ENCODE measurements at regions not wholly inside any gene's neighbourhood (a gene's known extent, or its start where the extent isn't known, plus 50 kb on each side); places are given as distances from the start of the nearest gene placed in this dataset.

DNA sequence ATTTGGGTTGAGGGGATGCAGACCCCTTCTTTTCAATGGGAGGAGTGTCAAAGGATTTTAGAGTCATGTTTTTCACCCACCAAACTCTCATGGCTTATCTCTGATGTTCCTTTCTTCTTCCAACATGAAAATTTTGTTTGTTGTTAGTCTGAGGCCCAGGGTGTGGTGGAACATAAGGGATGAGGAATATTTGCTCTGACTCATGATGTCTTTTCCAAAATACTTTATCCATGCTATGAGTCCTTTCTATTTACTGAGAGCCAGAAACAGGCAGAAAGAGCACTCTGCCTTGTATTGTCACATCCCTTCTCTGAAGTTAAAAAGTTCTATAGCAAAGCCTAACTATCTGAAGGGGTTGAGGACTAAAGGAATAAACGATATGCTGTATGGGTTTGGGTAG lies 61.6 kb upstream of the GYPA start:
- DNase-seq (ENCODE audit: low read depth) = no peak

DNA sequence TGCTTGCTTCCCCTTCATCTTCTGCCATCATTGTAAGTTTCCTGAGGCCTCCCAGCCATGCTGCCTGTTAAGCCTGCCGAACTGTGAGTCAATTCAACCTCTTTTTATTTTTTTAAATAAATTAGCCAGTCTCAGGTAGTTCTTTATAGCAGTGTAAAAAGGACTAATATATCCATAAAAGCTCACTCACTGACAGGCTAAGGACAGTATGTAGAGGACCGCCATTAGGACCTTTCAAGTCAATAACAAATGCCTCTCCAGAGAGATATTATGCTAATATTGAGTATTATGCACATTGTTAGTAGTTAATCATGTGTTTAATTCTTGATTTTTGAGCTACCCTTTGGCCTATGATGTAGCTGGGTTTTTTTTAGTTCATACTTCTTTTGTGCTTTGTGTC lies 62.6 kb upstream of the GYPA start:
- DNase-seq (ENCODE audit: low read depth) = no peak

DNA sequence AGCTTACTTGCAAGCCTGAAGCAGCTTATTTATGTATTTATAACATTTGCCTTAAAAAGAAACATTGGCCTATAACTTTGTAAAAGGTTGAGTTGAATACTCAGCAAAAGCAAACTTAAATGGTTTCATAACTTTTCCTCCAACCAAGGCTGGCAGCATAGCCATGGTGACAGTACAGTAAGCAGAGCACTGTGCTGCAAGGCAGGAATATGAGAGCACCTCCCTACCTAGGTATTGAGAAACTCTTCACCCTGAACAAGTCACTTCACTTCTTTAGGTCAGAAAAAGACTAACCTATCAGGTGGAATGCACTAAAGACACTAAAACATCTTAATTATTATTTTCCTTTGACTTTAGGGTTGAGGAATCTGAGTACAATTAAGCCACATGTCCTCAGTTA lies 63.9 kb upstream of the GYPA start:
- peak; percentile 16 for DNase-seq (ENCODE audit: low read depth)

DNA sequence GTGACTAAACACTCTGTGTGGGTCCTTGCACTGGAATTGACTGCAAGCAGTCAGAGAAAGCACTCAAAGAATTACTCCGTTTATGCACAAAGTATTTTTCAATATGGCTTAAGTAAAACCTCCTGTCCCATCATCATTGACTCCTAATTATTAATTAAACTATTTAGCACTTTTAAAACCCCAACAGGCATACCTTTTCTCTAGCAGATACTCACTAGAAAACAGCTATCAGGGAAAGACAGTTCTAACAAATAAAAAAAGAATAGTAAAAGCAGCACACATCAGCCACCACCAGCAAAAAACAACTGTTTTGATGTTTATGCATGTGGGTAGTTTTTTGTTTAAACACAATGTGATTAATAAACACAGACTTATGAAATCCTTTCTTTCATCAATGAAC lies 66.2 kb upstream of the GYPA start:
- no peak for DNase-seq (ENCODE audit: low read depth)

DNA sequence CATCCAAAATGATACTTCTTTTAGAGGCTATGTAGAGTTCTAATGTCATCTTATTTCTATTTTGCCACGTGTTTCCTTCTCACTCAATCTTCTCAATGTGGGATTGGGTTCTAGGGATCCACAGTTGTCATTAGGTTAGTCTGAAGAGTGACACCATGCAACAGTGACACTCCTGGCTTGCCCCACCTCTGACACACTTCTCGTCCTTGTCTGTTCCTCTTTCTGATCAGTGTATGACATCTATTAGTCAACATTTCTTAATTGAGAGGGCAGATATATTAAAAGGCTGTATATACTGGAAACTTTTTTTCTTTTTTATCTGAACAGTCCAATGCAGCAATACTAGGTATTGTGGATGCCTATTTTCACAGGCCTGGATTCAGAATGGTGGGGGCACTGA lies 67.6 kb upstream of the GYPA start:
- no peak for DNase-seq (ENCODE audit: low read depth)

DNA sequence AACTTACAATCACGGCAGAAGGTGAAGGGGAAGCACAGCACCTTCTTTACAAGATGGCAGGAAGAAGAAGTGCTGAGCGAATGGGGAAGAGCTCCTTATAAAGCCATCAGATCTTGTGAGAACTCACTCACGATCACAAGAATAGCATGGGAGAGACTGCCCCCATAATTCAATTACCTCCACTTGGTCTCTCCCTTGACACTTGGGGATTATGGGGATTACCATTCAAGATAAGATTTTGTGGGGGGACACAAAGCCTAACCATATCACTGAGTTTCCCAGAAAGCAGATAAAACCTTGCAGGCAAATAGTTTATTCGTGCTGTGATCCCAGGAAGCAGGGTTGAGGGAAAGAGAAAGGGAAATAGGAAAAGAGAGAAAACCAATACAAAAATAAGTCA lies 69.0 kb upstream of the GYPA start:
- no peak for DNase-seq (ENCODE audit: low read depth)

DNA sequence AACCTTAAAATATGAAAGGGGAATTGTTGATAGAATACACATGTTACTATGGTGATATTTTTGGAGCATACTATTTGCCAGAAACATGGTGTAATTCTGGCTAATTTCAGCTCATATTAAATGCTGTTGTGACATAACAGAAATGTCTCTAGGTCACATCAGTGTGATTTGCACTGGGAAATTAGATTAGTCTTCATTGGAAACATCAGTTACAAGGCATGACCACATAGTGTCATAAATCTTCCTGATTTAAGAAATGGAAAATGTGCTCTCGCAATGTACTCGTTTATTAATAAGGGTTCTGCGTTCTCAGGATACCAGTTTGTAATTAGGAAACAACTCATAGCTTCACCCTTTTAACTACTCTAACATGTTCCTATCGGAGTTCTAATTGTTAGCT lies 72.9 kb upstream of the GYPA start:
- DNase-seq (ENCODE audit: low read depth) = no peak

DNA sequence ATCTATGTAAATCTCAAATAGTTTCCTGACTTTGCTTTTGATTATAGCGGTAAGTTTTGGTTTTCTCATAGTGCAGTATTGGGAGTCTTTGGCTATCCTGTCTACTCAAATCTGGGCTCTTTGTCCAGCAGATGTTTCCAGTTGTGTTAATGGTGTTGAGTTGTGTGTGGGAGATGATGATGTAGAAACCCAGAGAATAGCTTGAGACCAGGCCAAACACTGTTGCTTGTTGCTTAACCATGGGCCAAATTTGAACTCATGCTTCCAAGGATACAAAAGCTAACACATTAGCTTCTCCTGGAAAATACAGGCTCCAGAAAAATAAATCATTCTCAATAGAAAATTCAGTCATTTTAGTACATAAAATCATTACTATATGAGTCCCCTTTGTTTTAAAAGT lies 82.6 kb upstream of the GYPA start:
- no peak for DNase-seq (ENCODE audit: low read depth)

DNA sequence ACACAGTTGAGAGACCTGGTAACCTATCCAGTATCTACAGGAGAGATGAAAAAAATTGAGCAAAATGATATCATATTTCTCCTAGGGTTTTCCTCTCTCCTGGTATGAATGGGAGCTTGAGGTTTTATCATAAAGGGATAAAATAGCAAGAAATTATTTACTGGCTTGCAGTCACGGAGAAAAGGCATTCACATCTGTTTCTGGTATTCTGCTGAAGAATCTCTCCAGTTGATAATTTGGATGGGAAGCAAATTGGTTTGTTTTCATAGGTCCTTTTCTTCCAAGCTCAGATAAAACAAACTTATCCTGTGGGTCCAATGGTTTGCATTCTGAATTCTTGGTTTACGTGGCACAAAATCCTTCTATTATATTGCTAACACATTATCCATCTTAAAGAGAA lies 83.1 kb upstream of the GYPA start:
- DNase-seq (ENCODE audit: low read depth) = no peak

DNA sequence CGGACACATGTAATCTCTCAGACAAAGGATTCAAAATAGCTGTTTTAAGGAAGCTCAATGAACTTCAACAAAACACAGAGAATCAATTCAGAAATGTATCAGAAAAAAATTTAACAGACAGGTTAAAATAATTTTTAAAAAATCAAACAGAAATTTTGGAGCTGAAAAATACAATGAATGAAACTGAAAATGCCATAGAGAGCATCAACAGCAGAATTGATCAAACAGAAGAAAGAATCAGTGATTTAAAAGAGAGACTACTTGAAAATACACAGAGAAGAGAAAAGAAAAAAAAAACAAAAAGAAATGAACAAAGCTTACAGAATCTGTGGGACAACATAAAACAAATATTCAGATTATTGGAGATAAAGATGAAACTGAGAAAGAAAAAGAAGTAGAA lies 118.8 kb upstream of the GYPA start:
- no peak for DNase-seq (ENCODE audit: low read depth)

DNA sequence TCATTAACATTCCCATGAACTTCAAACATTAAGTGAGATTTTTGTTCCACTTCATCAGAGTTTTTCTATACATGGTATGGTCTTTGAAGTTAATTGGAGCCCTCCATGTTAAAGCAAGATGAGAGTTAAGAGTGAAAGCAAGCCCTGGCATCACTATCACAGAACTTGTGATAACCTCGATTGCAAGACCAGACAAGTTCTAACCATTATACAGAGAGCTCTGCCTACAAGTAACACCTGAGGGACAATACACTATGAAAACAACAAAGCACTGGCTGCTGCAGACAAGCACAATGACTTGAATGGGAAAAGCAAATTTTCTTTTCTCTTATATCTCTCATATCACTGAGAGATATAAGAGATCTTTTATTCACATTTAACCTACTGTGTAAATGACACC lies 126.6 kb upstream of the GYPA start:
- no peak for DNase-seq (ENCODE audit: low read depth)

DNA sequence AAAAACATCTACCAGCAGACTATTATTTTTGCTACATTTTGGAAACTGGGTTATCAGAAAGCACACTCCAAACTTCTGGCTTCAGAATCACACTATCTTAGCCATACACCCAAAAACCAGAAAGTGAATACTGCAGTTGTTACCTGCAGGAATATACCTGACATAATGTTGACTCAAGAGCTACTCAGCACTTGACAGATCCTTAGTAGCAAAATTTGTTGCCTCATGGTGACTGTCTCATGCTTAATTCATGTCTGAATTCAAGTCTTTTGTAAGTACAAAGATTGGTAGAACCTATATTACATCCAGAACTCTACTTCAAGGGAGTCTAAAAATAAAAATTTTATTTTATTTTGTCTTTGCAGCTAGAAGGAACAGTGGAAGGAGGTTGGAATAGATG lies 140.2 kb upstream of the GYPA start:
- DNase-seq (ENCODE audit: low read depth) = no peak

DNA sequence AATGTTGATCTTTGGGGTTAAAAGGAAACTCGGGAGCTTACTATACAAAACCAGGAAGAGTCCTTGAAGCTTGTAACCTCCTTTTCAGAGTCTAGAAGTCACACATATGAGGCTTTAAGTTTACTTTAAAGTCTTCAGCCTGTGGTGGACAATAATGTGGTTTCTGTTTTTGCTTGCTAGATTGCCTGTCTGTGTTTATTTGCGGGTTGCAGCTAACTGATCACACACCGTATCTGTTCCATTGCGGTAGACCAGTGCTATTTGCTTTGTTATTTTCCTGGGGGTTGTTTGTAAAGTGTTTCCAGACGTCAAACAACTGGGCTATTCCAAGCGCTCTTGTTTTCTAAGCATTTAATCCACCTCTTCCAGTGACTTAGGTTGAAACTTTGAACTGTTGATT lies 143.0 kb upstream of the GYPA start:
- DNase-seq (ENCODE audit: low read depth) = no peak

DNA sequence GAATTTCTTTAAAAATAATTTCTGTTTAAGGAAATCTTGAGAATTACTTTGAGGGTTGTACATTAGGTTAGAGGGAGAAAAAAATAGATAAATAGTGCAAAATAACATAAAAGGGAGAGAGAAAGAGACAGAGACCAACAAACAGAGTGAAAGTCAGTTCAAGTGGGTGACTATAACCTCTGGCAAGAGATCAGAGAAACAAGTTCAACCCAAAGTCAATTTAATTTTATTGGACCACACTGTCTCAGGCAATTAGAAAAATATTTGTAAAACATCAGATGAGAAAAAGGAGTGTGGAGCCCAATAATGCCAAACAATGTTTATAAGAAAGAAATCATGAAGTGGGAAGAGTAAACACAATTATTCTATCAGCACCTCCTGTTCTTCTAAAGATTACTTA lies 143.5 kb upstream of the GYPA start:
- DNase-seq (ENCODE audit: low read depth) = no peak

DNA sequence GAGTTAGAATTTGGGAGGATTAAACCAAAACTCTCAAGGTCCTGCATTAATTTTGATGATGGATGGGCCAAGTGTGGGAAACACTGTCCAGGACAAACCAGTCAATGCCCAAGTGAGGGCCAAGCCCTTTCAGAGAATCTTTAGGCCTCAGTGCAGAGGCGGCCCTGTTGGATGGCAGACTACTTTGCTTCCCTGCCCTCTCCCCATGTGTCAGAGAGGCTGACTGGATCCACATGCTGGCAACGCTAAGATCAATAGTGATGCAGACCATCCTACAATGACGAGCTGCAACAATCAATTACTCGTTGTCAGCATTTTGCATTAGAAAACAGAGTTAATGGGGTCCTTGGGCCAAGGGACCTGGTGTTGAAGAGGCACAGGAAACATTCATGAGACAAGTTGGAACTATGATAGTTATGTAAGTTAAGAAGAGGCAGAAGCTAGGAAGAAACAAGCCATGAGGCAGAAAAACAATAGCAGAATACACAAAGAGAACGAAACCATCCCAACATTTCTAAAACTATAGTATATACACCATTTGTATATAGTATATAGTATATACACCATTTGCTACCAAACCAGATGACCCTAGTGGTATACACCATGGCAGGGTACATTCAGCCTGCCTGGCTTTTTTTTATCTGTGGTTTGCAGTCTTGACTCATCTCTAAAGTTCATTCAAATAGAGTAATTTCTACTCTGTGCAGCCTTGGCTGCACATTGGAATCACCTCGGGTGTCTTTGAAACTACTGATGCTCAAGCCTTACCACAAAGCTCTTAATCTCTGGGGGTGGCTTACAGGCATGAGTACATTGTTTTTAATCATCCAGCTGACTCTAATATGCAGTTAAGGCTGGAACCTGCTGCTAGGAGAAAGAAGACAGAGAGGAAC lies 147.7 kb upstream of the GYPA start:
- DNase-seq (ENCODE audit: low read depth) = peak; percentile 41

DNA sequence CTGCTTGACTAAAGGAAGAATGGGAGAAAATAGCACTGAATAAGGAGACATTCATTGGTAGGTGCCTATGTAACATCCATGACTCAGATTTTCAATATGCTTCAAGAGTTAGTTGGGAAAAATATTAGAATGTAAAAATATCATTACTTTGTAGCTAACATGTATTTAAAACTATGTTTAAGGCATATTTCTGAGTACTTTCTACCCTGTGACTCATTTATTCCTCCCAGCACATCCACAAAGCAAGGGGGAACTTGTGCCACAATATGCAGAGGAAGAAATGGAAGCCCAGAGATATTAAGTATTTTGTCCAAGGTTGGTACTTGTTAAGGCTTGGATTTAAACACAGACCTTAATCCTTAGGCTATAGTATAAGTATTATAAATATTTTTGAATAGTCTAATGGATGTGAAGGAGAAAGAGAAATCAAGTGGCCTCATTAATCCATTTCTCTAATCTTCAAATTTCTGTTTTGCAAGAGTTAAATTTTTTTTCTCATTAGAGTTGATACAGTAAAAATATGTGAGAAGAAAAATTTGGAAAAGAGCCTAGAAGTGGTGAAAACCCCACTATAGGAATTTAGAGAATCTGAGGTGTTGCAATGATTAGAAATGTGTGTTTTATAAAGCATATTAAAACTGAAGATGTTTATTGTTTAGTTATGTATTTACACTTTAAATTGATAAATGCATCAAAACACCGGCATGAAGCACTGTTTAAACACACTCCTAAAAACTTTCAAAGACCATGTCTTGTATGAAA lies 149.3 kb upstream of the GYPA start:
- no peak for DNase-seq (ENCODE audit: low read depth)

DNA sequence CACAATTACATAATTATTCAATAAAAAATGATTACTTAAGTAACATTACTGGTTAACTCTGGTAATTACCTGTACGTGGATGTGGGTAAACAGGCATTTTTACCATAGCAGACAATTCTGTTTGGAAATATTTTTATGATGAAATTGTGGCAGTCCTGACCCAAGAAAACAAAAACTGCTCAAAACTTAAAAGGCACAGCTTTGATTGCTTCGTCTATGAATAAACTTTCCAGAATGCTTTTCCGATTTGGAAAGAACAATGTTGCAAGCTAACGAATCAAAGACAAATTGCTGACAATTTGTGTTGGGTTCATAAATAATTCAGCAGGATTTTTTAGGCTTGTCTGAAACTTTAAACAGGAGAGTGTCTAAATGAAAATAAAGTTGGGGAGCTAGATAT lies 150.6 kb upstream of the GYPA start:
- DNase-seq (ENCODE audit: low read depth) = no peak

DNA sequence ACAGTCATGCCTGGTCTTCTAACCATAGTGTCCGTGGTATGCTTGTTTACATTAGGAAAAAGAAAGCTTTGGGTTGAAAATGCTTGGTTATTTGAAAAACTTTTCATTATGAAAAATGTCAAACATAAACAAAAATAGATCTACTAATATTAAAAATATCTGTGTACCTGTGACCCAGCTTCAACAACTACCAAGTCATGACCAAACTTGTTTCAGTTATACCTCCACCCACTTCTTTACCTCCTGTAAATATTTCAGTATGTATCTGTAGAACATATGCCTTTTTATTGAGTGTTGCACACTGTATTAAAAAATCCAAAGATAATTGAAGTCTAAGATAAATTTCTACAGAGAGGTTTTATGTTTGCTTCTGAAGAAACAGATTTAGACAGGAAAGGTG lies 153.7 kb upstream of the GYPA start:
- DNase-seq (ENCODE audit: low read depth) = no peak

DNA sequence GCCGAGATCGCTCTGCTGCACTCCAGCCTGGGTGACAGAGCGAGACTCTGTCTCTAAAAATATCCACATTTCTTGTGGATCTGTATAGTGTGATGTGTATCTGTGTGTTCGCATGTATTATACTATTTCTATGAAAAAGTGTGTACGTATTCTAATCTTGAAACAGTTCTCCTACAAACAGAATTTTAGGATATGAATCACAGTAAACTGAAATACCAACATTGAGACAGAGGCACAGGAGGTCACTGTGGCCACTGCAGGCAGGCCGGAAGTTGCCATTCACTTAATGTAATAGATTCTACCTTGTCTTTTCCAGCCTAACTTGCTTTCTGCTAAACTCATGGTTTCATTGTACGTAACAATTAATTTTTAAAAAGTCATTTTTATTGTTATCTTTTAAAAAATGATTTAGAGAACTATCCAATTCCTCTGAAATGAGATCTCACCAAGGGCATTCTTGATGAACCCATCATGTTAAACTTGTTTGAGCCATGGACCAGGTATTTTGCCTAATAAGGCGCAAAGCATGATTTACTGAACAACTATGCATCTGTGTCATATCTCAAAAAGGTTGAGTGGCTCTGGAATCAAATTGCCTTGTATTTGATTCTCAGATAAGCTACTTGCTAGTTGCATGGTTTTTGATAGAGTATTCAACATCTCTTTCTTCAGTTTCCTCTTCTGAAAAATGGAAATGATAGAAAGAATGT lies 154.9 kb upstream of the GYPA start:
- no peak for DNase-seq (ENCODE audit: low read depth)

DNA sequence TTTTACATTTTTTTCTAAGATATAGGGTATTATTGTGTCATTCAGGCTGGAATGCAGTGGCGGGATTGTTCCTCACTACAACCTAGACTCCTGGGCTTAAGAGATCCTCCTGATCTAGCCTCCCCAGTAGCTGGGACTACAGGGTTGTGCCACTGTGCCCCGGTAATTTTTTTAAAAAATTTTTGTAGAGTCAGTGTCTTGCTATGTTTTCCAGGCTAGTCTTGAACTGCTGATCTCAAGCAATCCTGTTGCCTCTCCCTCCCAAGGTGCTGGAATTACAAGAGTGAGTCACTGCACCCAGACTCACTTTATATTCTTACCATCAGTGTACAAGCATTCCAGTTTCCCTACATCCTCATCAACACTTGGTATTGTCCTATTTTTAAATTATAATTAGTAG lies 156.4 kb upstream of the GYPA start:
- DNase-seq (ENCODE audit: low read depth) = no peak

DNA sequence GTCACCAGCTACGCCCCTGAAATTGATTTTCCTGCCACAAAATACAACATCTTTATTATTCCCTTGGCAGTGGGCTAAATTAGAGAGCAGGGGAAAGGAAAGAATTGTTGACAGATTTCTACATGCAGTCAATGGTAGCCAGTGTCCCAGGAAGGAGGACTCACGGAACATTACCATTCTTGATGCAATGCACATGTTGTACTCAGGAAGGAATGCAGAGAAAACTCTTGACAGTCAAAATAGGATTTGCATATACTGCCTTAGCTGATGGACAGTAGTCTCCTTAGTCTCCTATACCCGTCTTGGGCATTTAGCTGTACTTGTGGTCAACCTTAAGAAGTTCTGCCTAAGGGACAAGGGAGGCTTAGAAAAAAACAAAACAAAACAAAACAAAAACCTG lies 158.0 kb upstream of the GYPA start:
- DNase-seq (ENCODE audit: low read depth) = no peak

DNA sequence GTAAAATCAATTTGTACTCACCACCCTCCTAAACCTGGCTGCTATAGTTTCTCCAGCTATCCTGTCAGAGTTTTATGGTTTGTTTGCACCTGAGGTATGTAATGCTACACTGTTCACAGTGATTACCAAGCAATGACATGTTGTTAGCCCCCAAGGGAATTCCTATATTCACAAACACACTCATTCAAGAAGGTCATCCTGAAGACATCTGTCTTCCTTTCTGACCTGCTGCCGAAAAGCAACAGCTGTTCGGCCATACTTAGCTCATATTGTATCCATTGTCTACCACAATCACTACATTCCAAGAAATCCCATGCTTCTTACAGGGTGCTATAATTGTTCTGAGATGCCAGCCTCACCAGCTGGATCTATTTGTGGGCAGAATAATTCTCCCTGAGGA lies 160.1 kb upstream of the GYPA start:
- no peak for DNase-seq (ENCODE audit: low read depth)

All from renal cortical epithelial cell (primary cell).